CD4-positive, alpha-beta memory T cell (primary cell): ENCODE measurements at regions not wholly inside any gene's neighbourhood (a gene's known extent, or its start where the extent isn't known, plus 50 kb on each side); places are given as distances from the start of the nearest gene placed in this dataset.

Source experiments
- CTCF ChIA-PET: fragments of 350-600 bp; sonication (Branson Sonifier 250); formaldehyde crosslinking; loops from one replicate; lab custom pipeline; 2021; ENCODE audit warnings: inconsistent platforms; ENCODE audit not compliant: partially characterized antibody; lab: Charles Lee
- POLR2A ChIA-PET: fragments of 350-600 bp; sonication (Branson Sonifier 250); formaldehyde crosslinking; loops from one replicate; lab custom pipeline; 2021; ENCODE audit not compliant: partially characterized antibody; lab: Charles Lee
- DNase-seq, 5 donors: peaks; one replicate each; pipeline versions ENCODE4 v3.0.0 to v3.0.0-alpha.2; 2020 to 2022; ENCODE audit warnings: mixed read lengths in 1 of 5
- H3K27ac ChIP-seq: one replicate; pipeline ENCODE4 v1.7.0; 2013; ENCODE audit warnings: low read depth, low read length
- H3K27me3 ChIP-seq: 2 replicates; pipeline ENCODE4 v1.7.0; 2013; ENCODE audit warnings: mild to moderate bottlenecking, low read length, moderate library complexity; ENCODE audit not compliant: insufficient read depth
- H3K36me3 ChIP-seq: 2 replicates; pipeline ENCODE4 v1.7.0; 2013; ENCODE audit warnings: mild to moderate bottlenecking, low read length, moderate library complexity; ENCODE audit not compliant: insufficient read depth
- H3K4me1 ChIP-seq: 2 replicates; pipeline ENCODE4 v1.7.0; 2013; ENCODE audit warnings: mild to moderate bottlenecking, low read length, moderate library complexity; ENCODE audit not compliant: insufficient read depth
- H3K4me3 ChIP-seq, 2 donors: one replicate each; pipeline ENCODE4 v1.7.0; 2013; ENCODE audit warnings: low read length in 2 of 2, mild to moderate bottlenecking in 1 of 2
- H3K9me3 ChIP-seq, 2 donors: one replicate each; pipeline ENCODE4 v1.7.0; 2013; ENCODE audit warnings: low read length in 2 of 2, control low read depth in 1 of 2; ENCODE audit not compliant: control insufficient read depth in 1 of 2
- H3K27ac Mint-ChIP-seq, 7 donors: one replicate each; pipeline ENCODE4 v1.8.0; 2020 to 2021; ENCODE audit warnings: mixed read lengths in 7 of 7, mild to moderate bottlenecking in 6 of 7, inconsistent platforms in 3 of 7, moderate library complexity in 3 of 7
- H3K27me3 Mint-ChIP-seq, 2 donors: one replicate each; pipeline ENCODE4 v1.8.0; 2020 to 2021; ENCODE audit warnings: mixed read lengths in 2 of 2
- H3K36me3 Mint-ChIP-seq, 2 donors: one replicate each; pipeline ENCODE4 v1.8.0; 2020 to 2021; ENCODE audit warnings: mixed read lengths in 2 of 2, inconsistent platforms in 1 of 2, mild to moderate bottlenecking in 1 of 2
- H3K4me1 Mint-ChIP-seq, 4 donors: one replicate each; pipeline ENCODE4 v1.8.0; 2020 to 2021; ENCODE audit warnings: mixed read lengths in 4 of 4, mild to moderate bottlenecking in 1 of 4
- H3K4me3 Mint-ChIP-seq, 8 donors: one replicate each; pipeline ENCODE4 v1.8.0; 2020 to 2021; ENCODE audit warnings: mixed read lengths in 8 of 8, mild to moderate bottlenecking in 7 of 8, moderate library complexity in 6 of 8, inconsistent platforms in 3 of 8
- H3K9me3 Mint-ChIP-seq, 8 donors: one replicate each; pipeline ENCODE4 v1.8.0; 2020 to 2021; ENCODE audit warnings: mixed read lengths in 8 of 8, mild to moderate bottlenecking in 5 of 8, inconsistent platforms in 3 of 8, moderate library complexity in 1 of 8
- intact Hi-C: fragments of 100-400 bp; cut with micrococcal nuclease; formaldehyde crosslinking; loops from one replicate; pipeline ENCODE4 v1.15.1; 2023

DNA sequence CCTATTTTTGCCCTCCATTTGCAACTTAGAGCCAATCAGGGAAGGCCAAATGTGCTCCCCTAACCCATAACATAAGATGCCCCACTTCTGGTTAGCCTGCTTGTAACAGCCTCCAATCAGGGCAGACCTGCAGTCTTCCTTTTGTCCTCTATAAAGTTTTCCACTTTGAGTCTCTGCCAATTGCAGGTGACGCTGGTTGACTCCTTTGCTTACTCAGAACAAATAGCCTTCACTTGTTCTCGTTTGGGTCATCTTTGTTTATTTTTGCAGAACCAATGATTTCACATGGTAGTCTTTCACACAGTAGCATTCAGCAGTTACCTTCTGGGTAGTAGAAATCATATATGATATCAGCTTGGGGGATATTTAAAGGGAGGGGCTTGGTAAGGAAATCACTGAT, 225.6 kb downstream of the MINAR1 start:
- H3K27me3 Mint-ChIP-seq, result peaks cover 11 to 28% of the 10 kb centered on the region in 2 donors
- no peak overlapping the region for H3K4me3 ChIP-seq
- CTCF ChIA-PET, result no interaction called here

DNA sequence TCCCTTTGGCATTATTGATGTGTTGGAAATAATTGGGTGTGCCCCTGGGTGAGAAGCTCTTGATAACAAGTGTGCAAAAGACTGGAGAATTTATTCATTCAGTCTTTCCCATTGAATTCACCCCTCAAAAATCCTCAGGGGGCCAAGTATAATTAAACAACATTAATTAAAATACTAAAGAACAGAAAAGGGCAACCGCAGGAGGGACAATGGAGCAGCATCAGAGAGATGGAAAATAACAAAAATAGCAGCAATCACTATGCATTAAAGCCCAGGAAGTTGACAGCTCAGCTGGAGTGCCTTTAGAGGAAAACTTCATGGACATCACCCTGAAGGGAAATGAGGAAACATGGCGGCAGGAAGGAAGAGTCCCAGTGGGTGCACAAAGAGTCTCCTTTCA, 227.6 kb downstream of the MINAR1 start:
- no peak overlapping the region for H3K4me3 ChIP-seq
- no peak for DNase-seq
- ChIA-PET POLR2A (no interaction called here), CTCF (no interaction called here)
- H3K36me3 Mint-ChIP-seq, result no peaks in the 10 kb centered on the region
- no peaks in the 10 kb centered on the region for H3K27me3 ChIP-seq
- no peak overlapping the region for H3K4me3 Mint-ChIP-seq
- H3K9me3 Mint-ChIP-seq, result peaks cover 0 to 5% (median 1%) of the 10 kb centered on the region in 8 donors
- H3K9me3 ChIP-seq, result no peaks in the 10 kb centered on the region
- no peak overlapping the region for H3K27ac ChIP-seq
- H3K36me3 ChIP-seq, result no peaks in the 10 kb centered on the region
- H3K4me1 ChIP-seq, result no peaks in the 10 kb centered on the region
- no peak overlapping the region for H3K27ac Mint-ChIP-seq
- intact Hi-C loops, result no loop called here
- H3K4me1 Mint-ChIP-seq, result no peaks in the 10 kb centered on the region
- H3K27me3 Mint-ChIP-seq, result peaks cover 14 to 27% of the 10 kb centered on the region in 2 donors

More for the DNA sequence above, 225.6 kb downstream of the MINAR1 start:
- no peaks in the 10 kb centered on the region for H3K36me3 ChIP-seq
- Mint-ChIP-seq H3K27ac (no peak overlapping the region), H3K4me1 (no peaks in the 10 kb centered on the region), H3K9me3 (peaks cover 0 to 8% (median 3%) of the 10 kb centered on the region in 8 donors), H3K36me3 (no peaks in the 10 kb centered on the region), H3K4me3 (no peak overlapping the region)
- H3K27me3 ChIP-seq, result no peaks in the 10 kb centered on the region
- POLR2A ChIA-PET, result no interaction called here
- no peak for DNase-seq
- no peaks in the 10 kb centered on the region for H3K9me3 ChIP-seq
- no peaks in the 10 kb centered on the region for H3K4me1 ChIP-seq
- H3K27ac ChIP-seq, result no peak overlapping the region
- intact Hi-C loops, result no loop called here

DNA sequence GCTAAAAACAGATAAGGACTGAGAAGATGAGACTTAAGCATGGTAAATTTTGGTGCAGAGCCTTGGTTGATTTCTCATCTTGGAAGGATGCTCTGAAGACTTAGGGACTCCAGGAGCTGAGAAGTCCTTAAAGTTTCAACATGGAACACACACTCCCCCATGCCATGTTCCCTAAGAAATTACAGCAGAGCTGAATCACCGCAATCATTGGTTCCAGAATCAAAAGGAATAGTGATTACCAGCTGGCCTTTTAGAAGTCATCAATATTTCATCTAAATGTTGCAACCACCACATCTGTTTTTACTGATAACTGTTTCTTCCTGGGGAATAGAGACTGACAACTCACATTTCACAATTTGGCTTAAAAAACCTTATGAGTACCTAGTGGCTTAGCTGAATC, 229.3 kb downstream of the MINAR1 start:
- Histone ChIP-seq H3K4me3 (no peak overlapping the region), H3K9me3 (no peaks in the 10 kb centered on the region), H3K36me3 (no peaks in the 10 kb centered on the region), H3K27ac (no peak overlapping the region), H3K4me1 (no peaks in the 10 kb centered on the region), H3K27me3 (no peaks in the 10 kb centered on the region)
- Mint-ChIP-seq H3K27me3 (peaks cover 11 to 22% of the 10 kb centered on the region in 2 donors), H3K36me3 (no peaks in the 10 kb centered on the region), H3K4me1 (no peaks in the 10 kb centered on the region), H3K27ac (no peak overlapping the region), H3K9me3 (peaks cover 0 to 5% (median 0%) of the 10 kb centered on the region in 8 donors), H3K4me3 (no peak overlapping the region)
- CTCF ChIA-PET, result no interaction called here
- no peak for DNase-seq
- intact Hi-C loops, result no loop called here
- POLR2A ChIA-PET, result no interaction called here

DNA sequence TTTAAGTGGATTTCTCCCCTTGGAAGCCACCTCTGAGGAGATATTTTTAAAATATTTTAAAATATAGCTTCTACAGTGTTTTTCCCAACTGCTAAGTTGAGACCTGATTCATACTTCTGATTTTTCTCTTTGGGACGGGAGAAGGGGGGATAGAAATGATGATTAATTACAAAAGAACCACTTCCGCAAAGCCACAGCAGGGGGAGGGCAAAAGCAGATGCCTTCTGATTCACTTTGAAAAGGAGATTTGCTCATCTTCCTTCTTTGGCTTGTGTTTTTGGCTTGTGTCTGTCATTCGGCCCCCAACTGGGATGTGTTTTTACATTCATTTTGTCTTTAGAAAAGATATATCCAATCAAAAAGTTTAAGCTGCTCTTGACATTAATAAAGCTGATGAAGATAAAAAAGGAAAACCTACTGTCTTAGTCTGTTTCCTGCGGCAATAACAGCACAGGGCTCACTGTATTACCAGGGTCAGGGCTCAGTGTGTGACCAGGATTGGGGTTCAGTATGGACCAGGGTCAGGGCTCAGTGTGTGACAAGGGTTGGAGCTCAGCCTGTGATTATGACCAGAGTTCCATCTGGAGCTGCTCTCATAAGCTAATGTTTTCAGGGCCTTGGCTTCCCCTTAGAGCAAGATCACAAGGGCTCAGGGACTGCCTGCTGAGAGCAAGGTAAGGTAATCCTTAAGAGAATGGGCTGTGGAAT, 223.2 kb downstream of the MTHFS start:
- CTCF ChIA-PET, result no interaction called here
- H3K27me3 ChIP-seq, result peaks cover 5% of the 10 kb centered on the region
- POLR2A ChIA-PET, result no interaction called here
- Mint-ChIP-seq H3K4me1 (no peaks in the 10 kb centered on the region), H3K9me3 (peaks cover 0 to 8% (median 0%) of the 10 kb centered on the region in 8 donors), H3K4me3 (no peak overlapping the region), H3K27me3 (peaks cover 13 to 17% of the 10 kb centered on the region in 2 donors), H3K27ac (no peak overlapping the region), H3K36me3 (no peaks in the 10 kb centered on the region)
- DNase-seq, result no peak
- no peaks in the 10 kb centered on the region for H3K4me1 ChIP-seq
- intact Hi-C loops, result no loop called here
- H3K9me3 ChIP-seq, result no peaks in the 10 kb centered on the region
- H3K27ac ChIP-seq, result no peak overlapping the region
- H3K4me3 ChIP-seq, result no peak overlapping the region
- no peaks in the 10 kb centered on the region for H3K36me3 ChIP-seq

DNA sequence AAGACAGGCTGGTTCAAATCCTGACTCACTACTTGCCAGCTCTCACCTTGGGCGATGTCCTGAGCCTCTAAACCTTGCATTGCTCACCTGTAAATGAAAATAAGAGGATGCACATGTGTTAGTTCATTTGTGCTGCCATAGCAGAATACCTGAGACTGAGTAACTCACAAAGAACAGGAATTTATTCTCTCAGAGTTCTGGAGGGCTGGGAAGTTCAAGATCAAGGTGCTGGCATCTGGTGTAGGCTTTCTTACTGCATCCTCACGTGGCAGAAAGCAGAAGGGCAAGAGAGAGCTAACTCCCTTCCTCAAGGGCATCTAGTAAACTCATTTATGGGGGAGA, 222.7 kb downstream of the MTHFS start:
- Histone ChIP-seq H3K27me3 (peaks cover 5% of the 10 kb centered on the region), H3K27ac (no peak overlapping the region), H3K36me3 (no peaks in the 10 kb centered on the region), H3K9me3 (no peaks in the 10 kb centered on the region), H3K4me1 (no peaks in the 10 kb centered on the region), H3K4me3 (no peak overlapping the region)
- Mint-ChIP-seq H3K4me3 (no peak overlapping the region), H3K27me3 (peaks cover 13 to 14% of the 10 kb centered on the region in 2 donors), H3K36me3 (no peaks in the 10 kb centered on the region), H3K4me1 (no peaks in the 10 kb centered on the region), H3K27ac (no peak overlapping the region), H3K9me3 (peaks cover 0 to 8% (median 0%) of the 10 kb centered on the region in 8 donors)
- intact Hi-C loops, result no loop called here
- CTCF ChIA-PET, result no interaction called here
- POLR2A ChIA-PET, result no interaction called here
- no peak for DNase-seq

DNA sequence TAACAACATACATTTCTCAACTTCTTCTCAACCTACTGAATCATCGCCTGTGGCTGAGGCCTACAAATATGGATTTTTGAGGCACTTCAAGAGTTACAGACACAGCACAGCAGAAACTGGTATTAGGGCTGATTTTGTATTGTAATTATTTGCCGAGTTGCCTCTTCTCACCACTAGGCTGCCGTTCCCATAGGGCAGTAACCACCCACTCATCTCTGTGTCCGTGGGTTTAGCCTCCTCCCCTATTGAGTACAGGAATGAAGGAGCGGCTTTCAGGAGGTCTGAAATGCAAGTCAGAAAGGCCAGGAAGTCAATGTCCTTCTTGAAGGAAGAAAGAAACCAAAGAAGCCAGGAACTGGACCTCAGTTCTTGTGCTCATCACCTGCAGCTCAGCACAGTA, 220.8 kb downstream of the MTHFS start:
- Mint-ChIP-seq H3K27ac (no peak overlapping the region), H3K36me3 (no peaks in the 10 kb centered on the region), H3K4me1 (no peaks in the 10 kb centered on the region), H3K9me3 (peaks cover 0 to 3% (median 0%) of the 10 kb centered on the region in 8 donors), H3K27me3 (peaks cover 11 to 17% of the 10 kb centered on the region in 2 donors), H3K4me3 (no peak overlapping the region)
- Histone ChIP-seq H3K4me3 (no peak overlapping the region), H3K36me3 (no peaks in the 10 kb centered on the region), H3K27ac (no peak overlapping the region), H3K4me1 (no peaks in the 10 kb centered on the region), H3K9me3 (no peaks in the 10 kb centered on the region), H3K27me3 (peaks cover 5% of the 10 kb centered on the region)
- POLR2A ChIA-PET, result no interaction called here
- CTCF ChIA-PET, result no interaction called here
- no peak for DNase-seq
- intact Hi-C loops, result no loop called here

DNA sequence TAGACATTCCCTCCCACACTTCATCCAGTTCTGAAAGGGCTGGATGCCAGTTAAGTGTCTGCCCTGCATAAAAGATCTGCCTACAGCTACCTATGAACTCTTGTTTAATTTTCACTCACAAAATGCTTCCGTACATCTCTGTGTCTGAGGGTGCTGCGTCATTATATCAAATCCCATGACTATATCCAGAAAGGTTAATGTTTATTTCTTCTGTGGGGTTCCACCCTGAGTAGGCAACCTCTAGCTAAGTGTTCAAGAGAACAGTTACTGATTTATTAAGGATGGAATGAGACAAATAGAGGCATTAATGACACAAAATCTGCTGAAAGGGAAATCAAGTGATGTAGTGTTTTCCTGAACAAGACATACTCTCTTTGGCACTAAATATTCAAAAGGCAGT, 220.2 kb downstream of the MTHFS start:
- H3K4me3 ChIP-seq, result no peak overlapping the region
- CTCF ChIA-PET, result no interaction called here
- H3K27ac ChIP-seq, result no peak overlapping the region
- no peaks in the 10 kb centered on the region for H3K36me3 ChIP-seq
- Mint-ChIP-seq H3K36me3 (no peaks in the 10 kb centered on the region), H3K4me1 (no peaks in the 10 kb centered on the region), H3K4me3 (no peak overlapping the region), H3K27me3 (peaks cover 11 to 17% of the 10 kb centered on the region in 2 donors), H3K9me3 (peaks cover 0 to 3% (median 0%) of the 10 kb centered on the region in 8 donors), H3K27ac (no peak overlapping the region)
- no peaks in the 10 kb centered on the region for H3K9me3 ChIP-seq
- intact Hi-C loops, result no loop called here
- no peak for DNase-seq
- H3K27me3 ChIP-seq, result peaks cover 5% of the 10 kb centered on the region
- POLR2A ChIA-PET, result no interaction called here
- no peaks in the 10 kb centered on the region for H3K4me1 ChIP-seq
